HEK293 (cell line): ENCODE measurements at regions not wholly inside any gene's neighbourhood (a gene's known extent, or its start where the extent isn't known, plus 50 kb on each side); places are given as distances from the start of the nearest gene placed in this dataset.

Source experiments
- CTCF ChIA-PET: fragments of 350-600 bp; formaldehyde crosslinking; extraction: SDS; loops from one replicate; lab custom pipeline; 2021; ENCODE audit warnings: antibody characterized with exemption; lab: Yijun Ruan, JAX
- POLR2A ChIA-PET: fragments of 300-600 bp; formaldehyde crosslinking; extraction: SDS; loops from one replicate; lab custom pipeline; 2020; ENCODE audit warnings: antibody characterized with exemption, inconsistent platforms; lab: Yijun Ruan, JAX
- H3K27ac ChIP-seq: fragments of 200-500 bp; sonication (Bioruptor generic); 2 replicates; pipeline ENCODE4 v1.5.1; 2014; ENCODE audit warnings: low read depth, low read length, control low read depth, inconsistent platforms; ENCODE audit errors: extremely low read depth
- H3K36me3 ChIP-seq, 2 experiments: fragments of 200-500 bp in 1 of 2; sonication (Bioruptor generic) in 1 of 2; 1 replicate in 1 of 2; 2 replicates in 1 of 2; pipeline ENCODE4 v1.5.1; 2014 to 2017; ENCODE audit warnings: inconsistent platforms in 2 of 2, low read length in 2 of 2; ENCODE audit not compliant: control insufficient read depth in 2 of 2, insufficient read depth in 1 of 2
- H3K4me1 ChIP-seq: fragments of 200-500 bp; sonication (Bioruptor generic); 2 replicates; pipeline ENCODE4 v1.5.1; 2014; ENCODE audit warnings: mild to moderate bottlenecking, low read length, inconsistent platforms; ENCODE audit not compliant: control insufficient read depth, insufficient read depth
- H3K4me3 ChIP-seq: 2 replicates; pipeline ENCODE4 v1.5.1; 2011; ENCODE audit warnings: low read depth, mild to moderate bottlenecking, control low read depth, low read length, moderate library complexity
- H3K9me3 ChIP-seq: fragments of 200-500 bp; sonication (Bioruptor generic); 2 replicates; pipeline ENCODE4 v1.5.1; 2014; ENCODE audit warnings: low read depth, low read length, inconsistent platforms; ENCODE audit not compliant: control insufficient read depth, insufficient read depth
- KLF7 ChIP-seq: fragments of 450-650 bp; formaldehyde crosslinking; IDR thresholded peaks from 2 replicates; pipeline ENCODE4 v1.5.1; 2016; ENCODE audit warnings: missing biosample characterization, missing genetic modification characterization, borderline replicate concordance
- KLF8 ChIP-seq: fragments of 450-650 bp; formaldehyde crosslinking; IDR thresholded peaks from 2 replicates; pipeline ENCODE4 v1.5.1; 2016; ENCODE audit warnings: missing biosample characterization, missing genetic modification characterization
- KLF9 ChIP-seq: fragments of 450-650 bp; formaldehyde crosslinking; IDR thresholded peaks from 2 replicates; pipeline ENCODE4 v1.5.1; 2016; ENCODE audit warnings: missing biosample characterization, missing genetic modification characterization, low read depth
- MZF1 ChIP-seq: fragments of 450-650 bp; formaldehyde crosslinking; IDR thresholded peaks from 2 replicates; pipeline ENCODE4 v1.5.1; 2017; ENCODE audit warnings: missing biosample characterization, missing genetic modification characterization, borderline replicate concordance
- SALL2 ChIP-seq: fragments of 450-650 bp; formaldehyde crosslinking; IDR thresholded peaks from 2 replicates; pipeline ENCODE4 v1.5.0; 2017; ENCODE audit warnings: missing biosample characterization, mild to moderate bottlenecking, missing genetic modification characterization, borderline replicate concordance
- ZFP3 ChIP-seq: fragments of 450-650 bp; formaldehyde crosslinking; IDR thresholded peaks from 2 replicates; pipeline ENCODE4 v1.5.1; 2016; ENCODE audit warnings: low read depth, missing biosample characterization, missing genetic modification characterization
- ZFP37 ChIP-seq: fragments of 450-650 bp; formaldehyde crosslinking; IDR thresholded peaks from 2 replicates; pipeline ENCODE4 v1.5.1; 2016; ENCODE audit warnings: missing biosample characterization, missing genetic modification characterization
- ZFP41 ChIP-seq: fragments of 450-650 bp; formaldehyde crosslinking; IDR thresholded peaks from 2 replicates; pipeline ENCODE4 v1.5.1; 2016; ENCODE audit warnings: missing biosample characterization, missing genetic modification characterization, borderline replicate concordance
- ZNF114 ChIP-seq: fragments of 450-650 bp; formaldehyde crosslinking; IDR thresholded peaks from 2 replicates; pipeline ENCODE4 v1.5.0; 2017; ENCODE audit warnings: missing biosample characterization, missing genetic modification characterization
- ZNF121 ChIP-seq: fragments of 450-650 bp; formaldehyde crosslinking; IDR thresholded peaks from 2 replicates; pipeline ENCODE4 v1.5.1; 2016; ENCODE audit warnings: missing biosample characterization, missing genetic modification characterization
- ZNF133 ChIP-seq: fragments of 450-650 bp; formaldehyde crosslinking; IDR thresholded peaks from 2 replicates; pipeline ENCODE4 v1.5.1; 2016; ENCODE audit warnings: missing biosample characterization, missing genetic modification characterization
- ZNF211 ChIP-seq: fragments of 450-650 bp; formaldehyde crosslinking; IDR thresholded peaks from 2 replicates; pipeline ENCODE4 v1.5.1; 2016; ENCODE audit warnings: low read depth, missing biosample characterization, missing genetic modification characterization
- ZNF302 ChIP-seq: fragments of 450-650 bp; formaldehyde crosslinking; IDR thresholded peaks from 2 replicates; pipeline ENCODE4 v1.5.1; 2016; ENCODE audit warnings: missing biosample characterization, missing genetic modification characterization, low read depth
- ZNF311 ChIP-seq: fragments of 450-650 bp; formaldehyde crosslinking; IDR thresholded peaks from 2 replicates; pipeline ENCODE4 v1.5.1; 2017; ENCODE audit warnings: missing biosample characterization, missing genetic modification characterization, borderline replicate concordance
- ZNF341 ChIP-seq: fragments of 450-650 bp; formaldehyde crosslinking; IDR thresholded peaks from 2 replicates; pipeline ENCODE4; 2016; ENCODE audit warnings: low read depth, missing biosample characterization, missing genetic modification characterization
- ZNF366 ChIP-seq: fragments of 450-650 bp; formaldehyde crosslinking; conservative IDR thresholded peaks from 2 replicates; pipeline ENCODE4 v1.5.1; 2016; ENCODE audit warnings: missing biosample characterization, missing genetic modification characterization
- ZNF426 ChIP-seq: fragments of 450-650 bp; formaldehyde crosslinking; IDR thresholded peaks from 2 replicates; pipeline ENCODE4 v1.5.1; 2017; ENCODE audit warnings: missing biosample characterization, missing genetic modification characterization, mild to moderate bottlenecking, inconsistent platforms, moderate library complexity
- ZNF48 ChIP-seq: fragments of 450-650 bp; formaldehyde crosslinking; IDR thresholded peaks from 2 replicates; pipeline ENCODE4 v1.5.1; 2016; ENCODE audit warnings: missing biosample characterization, missing genetic modification characterization
- ZNF544 ChIP-seq: fragments of 450-650 bp; formaldehyde crosslinking; IDR thresholded peaks from 2 replicates; pipeline ENCODE4 v1.5.0; 2017; ENCODE audit warnings: missing biosample characterization, missing genetic modification characterization
- ZNF596 ChIP-seq: fragments of 450-650 bp; IDR thresholded peaks from 2 replicates; pipeline ENCODE4 v1.5.0; 2018; ENCODE audit warnings: missing biosample characterization, mild to moderate bottlenecking, missing genetic modification characterization, moderate library complexity
- ZNF610 ChIP-seq: fragments of 450-650 bp; formaldehyde crosslinking; IDR thresholded peaks from 2 replicates; pipeline ENCODE4 v1.5.1; 2016; ENCODE audit warnings: missing biosample characterization, missing genetic modification characterization, borderline replicate concordance
- ZSCAN5A ChIP-seq: fragments of 450-650 bp; formaldehyde crosslinking; IDR thresholded peaks from 2 replicates; pipeline ENCODE4 v1.5.1; 2016; ENCODE audit warnings: missing biosample characterization, missing genetic modification characterization

GRCh38 chr4:59024257-59024656 is 1914.1 kb upstream of the IGFBP7 start:
- Histone ChIP-seq H3K36me3 (no peaks in the 10 kb centered on the region), H3K4me3 (no peak overlapping the region), H3K9me3 (no peaks in the 10 kb centered on the region), H3K4me1 (no peaks in the 10 kb centered on the region), H3K27ac (no peak overlapping the region)
- TF ChIP-seq ZNF366 (tag by site-specific recombination) = no peak
- no peak for TF ChIP-seq ZNF341 (tag by site-specific recombination)
- TF ChIP-seq ZFP37 (tag by site-specific recombination) = no peak
- TF ChIP-seq KLF7 = no peak
- ChIA-PET POLR2A (no interaction called here), CTCF (no interaction called here)

- Histone ChIP-seq H3K36me3 (no peaks in the 10 kb centered on the region), H3K4me1 (no peaks in the 10 kb centered on the region), H3K4me3 (no peak overlapping the region), H3K27ac (no peak overlapping the region), H3K9me3 (no peaks in the 10 kb centered on the region)
- POLR2A ChIA-PET = no interaction called here
- CTCF ChIA-PET = no interaction called here
- TF ChIP-seq ZFP41 (tag by site-specific recombination) (no peak), ZNF121 (tag by site-specific recombination) (no peak)
These were observed 1927.6 kb upstream of the IGFBP7 start for GRCh38 chr4:59037812-59038211.

- H3K27ac ChIP-seq = no peak overlapping the region
- H3K4me1 ChIP-seq = no peaks in the 10 kb centered on the region
- POLR2A ChIA-PET = no interaction called here
- H3K4me3 ChIP-seq = no peak overlapping the region
- H3K36me3 ChIP-seq = no peaks in the 10 kb centered on the region
- CTCF ChIA-PET = no interaction called here
- TF ChIP-seq ZNF114 (tag by site-specific recombination) = no peak
- no peak for TF ChIP-seq ZNF48 (tag by site-specific recombination)
- TF ChIP-seq SALL2 (tag by site-specific recombination) = no peak
- no peak for TF ChIP-seq ZNF596 (tag by site-specific recombination)
- TF ChIP-seq ZNF211 (tag by site-specific recombination) = no peak
- TF ChIP-seq ZNF133 (tag by site-specific recombination) = no peak
- no peak for TF ChIP-seq ZNF544 (tag by site-specific recombination)
- no peak for TF ChIP-seq ZFP3 (tag by site-specific recombination)
- TF ChIP-seq ZNF610 = no peak
- no peak for TF ChIP-seq ZNF311
- no peak for TF ChIP-seq ZNF426 (tag by site-specific recombination)
- no peak for TF ChIP-seq KLF9
- no peak for TF ChIP-seq MZF1 (tag by site-specific recombination)
- no peak for TF ChIP-seq ZSCAN5A
- TF ChIP-seq ZNF302 = no peak
- TF ChIP-seq KLF8 (tag by site-specific recombination) = no peak
- H3K9me3 ChIP-seq = no peaks in the 10 kb centered on the region
These were observed 1928.9 kb upstream of the IGFBP7 start for GRCh38 chr4:59039046-59039445.
